BLaER1 (cell line): ENCODE measurements at regions not wholly inside any gene's neighbourhood (a gene's known extent, or its start where the extent isn't known, plus 50 kb on each side); places are given as distances from the start of the nearest gene placed in this dataset.

Source experiments
- H3K27ac ChIP-seq: shearing (Covaris generic); formaldehyde crosslinking; 2 replicates; pipeline ENCODE4 v1.8.1; 2022
- H3K27me3 ChIP-seq: shearing (Covaris generic); formaldehyde crosslinking; 2 replicates; pipeline ENCODE4 v1.8.1; 2022
- H3K36me3 ChIP-seq: shearing (Covaris generic); formaldehyde crosslinking; 2 replicates; pipeline ENCODE4 v1.8.1; 2022
- H3K4me1 ChIP-seq: shearing (Covaris generic); formaldehyde crosslinking; 2 replicates; pipeline ENCODE4 v1.8.1; 2022
- H3K4me2 ChIP-seq: shearing (Covaris generic); formaldehyde crosslinking; 2 replicates; pipeline ENCODE4 v1.8.1; 2022
- H3K4me3 ChIP-seq: shearing (Covaris generic); formaldehyde crosslinking; 2 replicates; pipeline ENCODE4 v1.8.1; 2022
- H3K9ac ChIP-seq: shearing (Covaris generic); formaldehyde crosslinking; 2 replicates; pipeline ENCODE4 v1.8.1; 2022
- H3K9me3 ChIP-seq: shearing (Covaris generic); formaldehyde crosslinking; 2 replicates; pipeline ENCODE4 v1.8.1; 2022
- H4K20me1 ChIP-seq: shearing (Covaris generic); formaldehyde crosslinking; 2 replicates; pipeline ENCODE4 v1.8.1; 2022
- Cebpa-rat ChIP-seq: shearing (Covaris generic); IDR thresholded peaks from 2 replicates; pipeline ENCODE4 v1.8.1; 2022

GRCh38 chr9:15047028-15047551 is 136.9 kb upstream of the FREM1 start:
- H3K9me3 ChIP-seq: no peaks in the 10 kb centered on the region
- H3K4me1 ChIP-seq: no peaks in the 10 kb centered on the region
- no peak overlapping the region for H3K9ac ChIP-seq
- H3K27me3 ChIP-seq: no peaks in the 10 kb centered on the region
- TF ChIP-seq Cebpa-rat: no peak
- H4K20me1 ChIP-seq: no peaks in the 10 kb centered on the region
- no peak overlapping the region for H3K4me3 ChIP-seq
- no peaks in the 10 kb centered on the region for H3K36me3 ChIP-seq
- no peak overlapping the region for H3K4me2 ChIP-seq
- H3K27ac ChIP-seq: no peak overlapping the region

- Histone ChIP-seq H4K20me1 (no peaks in the 10 kb centered on the region), H3K27me3 (no peaks in the 10 kb centered on the region), H3K9me3 (no peaks in the 10 kb centered on the region), H3K4me1 (no peaks in the 10 kb centered on the region), H3K36me3 (no peaks in the 10 kb centered on the region), H3K4me2 (no peak overlapping the region), H3K9ac (no peak overlapping the region), H3K27ac (no peak overlapping the region), H3K4me3 (no peak overlapping the region)
- TF ChIP-seq Cebpa-rat: no peak
Observed at GRCh38 chr9:15033316-15033715, 123.1 kb upstream of the FREM1 start.

GRCh38 chr9:15032860-15033259 is 122.6 kb upstream of the FREM1 start:
- no peak overlapping the region for H3K9ac ChIP-seq
- no peaks in the 10 kb centered on the region for H3K9me3 ChIP-seq
- H3K36me3 ChIP-seq: no peaks in the 10 kb centered on the region
- no peaks in the 10 kb centered on the region for H3K27me3 ChIP-seq
- H3K27ac ChIP-seq: no peak overlapping the region
- H3K4me3 ChIP-seq: no peak overlapping the region
- no peak for TF ChIP-seq Cebpa-rat
- no peak overlapping the region for H3K4me2 ChIP-seq
- H4K20me1 ChIP-seq: no peaks in the 10 kb centered on the region
- no peaks in the 10 kb centered on the region for H3K4me1 ChIP-seq

- no peak for TF ChIP-seq Cebpa-rat
- Histone ChIP-seq H3K9me3 (0 out of 2 replicates have a peak, but pooled peaks cover 4% of the 10 kb centered on the region), H3K27ac (no peak overlapping the region), H4K20me1 (no peaks in the 10 kb centered on the region), H3K4me2 (no peak overlapping the region), H3K27me3 (no peaks in the 10 kb centered on the region), H3K9ac (no peak overlapping the region), H3K4me3 (no peak overlapping the region), H3K36me3 (no peaks in the 10 kb centered on the region), H3K4me1 (no peaks in the 10 kb centered on the region)
Observed at GRCh38 chr9:15021146-15021545, 110.9 kb upstream of the FREM1 start.

GRCh38 chr9:15018096-15018637 is 107.9 kb upstream of the FREM1 start:
- Histone ChIP-seq H3K27ac (no peak overlapping the region), H3K36me3 (no peaks in the 10 kb centered on the region), H4K20me1 (no peaks in the 10 kb centered on the region), H3K9ac (no peak overlapping the region), H3K4me1 (no peaks in the 10 kb centered on the region), H3K4me2 (no peak overlapping the region), H3K9me3 (no peaks in the 10 kb centered on the region), H3K4me3 (no peak overlapping the region), H3K27me3 (no peaks in the 10 kb centered on the region)
- no peak for TF ChIP-seq Cebpa-rat

- Histone ChIP-seq H3K4me3 (no peak overlapping the region), H3K4me2 (no peak overlapping the region), H3K27ac (no peak overlapping the region), H3K36me3 (no peaks in the 10 kb centered on the region), H3K9me3 (no peaks in the 10 kb centered on the region), H4K20me1 (no peaks in the 10 kb centered on the region), H3K27me3 (no peaks in the 10 kb centered on the region), H3K9ac (no peak overlapping the region), H3K4me1 (no peaks in the 10 kb centered on the region)
- TF ChIP-seq Cebpa-rat: no peak
Observed at GRCh38 chr9:15010581-15010980, 100.4 kb upstream of the FREM1 start.

- H3K4me3 ChIP-seq: no peak overlapping the region
- H3K4me1 ChIP-seq: no peaks in the 10 kb centered on the region
- no peak overlapping the region for H3K9ac ChIP-seq
- H3K36me3 ChIP-seq: no peaks in the 10 kb centered on the region
- no peak for TF ChIP-seq Cebpa-rat
- H4K20me1 ChIP-seq: no peaks in the 10 kb centered on the region
- no peak overlapping the region for H3K4me2 ChIP-seq
- H3K9me3 ChIP-seq: no peaks in the 10 kb centered on the region
- no peaks in the 10 kb centered on the region for H3K27me3 ChIP-seq
- no peak overlapping the region for H3K27ac ChIP-seq
Observed at GRCh38 chr9:15007698-15008097, 97.5 kb upstream of the FREM1 start.

GRCh38 chr9:14994738-14995137 is 84.5 kb upstream of the FREM1 start:
- no peak for TF ChIP-seq Cebpa-rat
- Histone ChIP-seq H3K27ac (no peak overlapping the region), H3K9ac (no peak overlapping the region), H3K4me1 (peaks cover 20% of the 10 kb centered on the region), H3K4me3 (no peak overlapping the region), H3K4me2 (peak overlapping the region; percentile 43), H3K36me3 (no peaks in the 10 kb centered on the region), H3K9me3 (peaks cover 8% of the 10 kb centered on the region), H4K20me1 (no peaks in the 10 kb centered on the region), H3K27me3 (no peaks in the 10 kb centered on the region)

GRCh38 chr9:14993901-14994554 is 83.8 kb upstream of the FREM1 start:
- TF ChIP-seq Cebpa-rat: no peak
- Histone ChIP-seq H3K9me3 (peaks cover 8% of the 10 kb centered on the region), H3K4me3 (no peak overlapping the region), H3K4me2 (peak overlapping the region; percentile 43), H3K27ac (no peak overlapping the region), H3K27me3 (no peaks in the 10 kb centered on the region), H3K36me3 (no peaks in the 10 kb centered on the region), H3K9ac (no peak overlapping the region), H3K4me1 (peaks cover 20% of the 10 kb centered on the region), H4K20me1 (no peaks in the 10 kb centered on the region)

- H3K27ac ChIP-seq: no peak overlapping the region
- no peak overlapping the region for H3K4me3 ChIP-seq
- no peak for TF ChIP-seq Cebpa-rat
- H4K20me1 ChIP-seq: no peaks in the 10 kb centered on the region
- H3K27me3 ChIP-seq: no peaks in the 10 kb centered on the region
- H3K4me1 ChIP-seq: peaks cover 20% of the 10 kb centered on the region
- H3K36me3 ChIP-seq: no peaks in the 10 kb centered on the region
- peaks cover 8% of the 10 kb centered on the region for H3K9me3 ChIP-seq
- peak overlapping the region; percentile 43 for H3K4me2 ChIP-seq
- no peak overlapping the region for H3K9ac ChIP-seq
Observed at GRCh38 chr9:14993061-14993800, 83.0 kb upstream of the FREM1 start.
